Breast epithelium (tissue), 3 donors: ENCODE measurements at regions not wholly inside any gene's neighbourhood (a gene's known extent, or its start where the extent isn't known, plus 50 kb on each side); places are given as distances from the start of the nearest gene placed in this dataset.

ENCODE experiments used
- POLR2AphosphoS5 ChIP-seq, 3 donors: sonication (generic); formaldehyde crosslinking; IDR thresholded peaks; one replicate each; pipeline ENCODE4 v1.6.1; 2017; ENCODE audit warnings: antibody characterized with exemption in 3 of 3
- TF ChIP-seq, protein P1 (sequence below), 3 donors: fragments of 450-650 bp; IDR thresholded peaks; one replicate each; pipeline ENCODE4 v1.5.1; 2016 to 2017; ENCODE audit warnings: antibody characterized with exemption in 3 of 3, mild to moderate bottlenecking in 3 of 3, moderate library complexity in 3 of 3

DNA sequence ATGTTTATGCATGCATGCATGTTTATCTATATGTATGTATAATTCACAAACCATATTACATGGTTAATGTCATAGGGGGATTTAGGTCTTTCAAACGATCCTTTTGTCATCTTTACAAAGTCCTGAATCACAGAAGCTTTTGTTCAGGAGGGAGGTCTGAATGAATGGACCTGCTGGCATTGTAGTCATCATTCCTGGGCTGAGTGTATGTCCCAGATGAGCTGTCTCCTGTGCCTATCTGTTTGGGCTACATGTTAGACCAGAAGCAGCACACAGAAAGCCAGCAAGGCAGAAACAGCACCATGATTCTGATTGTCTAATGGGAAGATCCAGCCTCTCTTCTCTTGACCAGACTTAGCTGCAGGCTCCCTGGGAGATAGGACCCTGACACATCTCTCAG lies 69.5 kb downstream of the ADM start:
- TF ChIP-seq, protein P1, sequence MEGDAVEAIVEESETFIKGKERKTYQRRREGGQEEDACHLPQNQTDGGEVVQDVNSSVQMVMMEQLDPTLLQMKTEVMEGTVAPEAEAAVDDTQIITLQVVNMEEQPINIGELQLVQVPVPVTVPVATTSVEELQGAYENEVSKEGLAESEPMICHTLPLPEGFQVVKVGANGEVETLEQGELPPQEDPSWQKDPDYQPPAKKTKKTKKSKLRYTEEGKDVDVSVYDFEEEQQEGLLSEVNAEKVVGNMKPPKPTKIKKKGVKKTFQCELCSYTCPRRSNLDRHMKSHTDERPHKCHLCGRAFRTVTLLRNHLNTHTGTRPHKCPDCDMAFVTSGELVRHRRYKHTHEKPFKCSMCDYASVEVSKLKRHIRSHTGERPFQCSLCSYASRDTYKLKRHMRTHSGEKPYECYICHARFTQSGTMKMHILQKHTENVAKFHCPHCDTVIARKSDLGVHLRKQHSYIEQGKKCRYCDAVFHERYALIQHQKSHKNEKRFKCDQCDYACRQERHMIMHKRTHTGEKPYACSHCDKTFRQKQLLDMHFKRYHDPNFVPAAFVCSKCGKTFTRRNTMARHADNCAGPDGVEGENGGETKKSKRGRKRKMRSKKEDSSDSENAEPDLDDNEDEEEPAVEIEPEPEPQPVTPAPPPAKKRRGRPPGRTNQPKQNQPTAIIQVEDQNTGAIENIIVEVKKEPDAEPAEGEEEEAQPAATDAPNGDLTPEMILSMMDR (IDR thresholded peaks at IDR 0.05), result no peak
- TF ChIP-seq POLR2AphosphoS5 (IDR thresholded peaks at IDR 0.05), result no peak
